Suprapubic skin (tissue), 4 donors: ENCODE measurements at regions not wholly inside any gene's neighbourhood (a gene's known extent, or its start where the extent isn't known, plus 50 kb on each side); places are given as distances from the start of the nearest gene placed in this dataset.

Experiments
- DNase-seq, 2 donors: peaks; one replicate each; pipeline ENCODE4 v3.0.0-alpha.2; 2019; ENCODE audit warnings: low spot score in 2 of 2
- H3K27ac ChIP-seq: fragments of 200-600 bp; sonication (generic); one replicate; pipeline ENCODE4 v1.5.1; 2019
- H3K27me3 ChIP-seq: fragments of 200-600 bp; sonication (generic); one replicate; pipeline ENCODE4 v1.5.1; 2019
- H3K36me3 ChIP-seq: fragments of 200-600 bp; sonication (generic); one replicate; pipeline ENCODE4 v1.5.1; 2019
- H3K4me1 ChIP-seq: fragments of 200-600 bp; sonication (generic); one replicate; pipeline ENCODE4 v1.5.1; 2019
- H3K4me3 ChIP-seq: fragments of 200-600 bp; sonication (generic); one replicate; pipeline ENCODE4 v1.5.1; 2019; ENCODE audit warnings: mild to moderate bottlenecking
- H3K9me3 ChIP-seq: fragments of 200-600 bp; sonication (generic); one replicate; pipeline ENCODE4 v1.5.1; 2019
- CTCF ChIP-seq, 2 donors: fragments of 200-600 bp in 1 of 2; fragments of 450-650 bp in 1 of 2; sonication (generic) in 1 of 2; IDR thresholded peaks; one replicate each; pipeline ENCODE4 v1.5.1; 2016 to 2019; ENCODE audit warnings: antibody characterized with exemption in 2 of 2, mild to moderate bottlenecking in 1 of 2, moderate library complexity in 1 of 2
- EP300 ChIP-seq: sonication (generic); formaldehyde crosslinking; IDR thresholded peaks from one replicate; pipeline ENCODE4 v1.6.1; 2017; ENCODE audit warnings: antibody characterized with exemption
- POLR2A ChIP-seq, 2 donors: fragments of 450-650 bp; IDR thresholded peaks; one replicate each; pipeline ENCODE4 v1.6.1; 2017; ENCODE audit warnings: antibody characterized with exemption in 2 of 2, mild to moderate bottlenecking in 2 of 2, moderate library complexity in 2 of 2
- POLR2AphosphoS5 ChIP-seq, 3 donors: sonication (generic); formaldehyde crosslinking; IDR thresholded peaks; one replicate each; pipeline ENCODE4 v1.6.1; 2017; ENCODE audit warnings: antibody characterized with exemption in 3 of 3
- WGBS: methylation state at CpG from one replicate; pipeline ENCODE4 v1.1.5; 2018; 5-methylcytosine and 5-hydroxymethylcytosine counted together

DNA sequence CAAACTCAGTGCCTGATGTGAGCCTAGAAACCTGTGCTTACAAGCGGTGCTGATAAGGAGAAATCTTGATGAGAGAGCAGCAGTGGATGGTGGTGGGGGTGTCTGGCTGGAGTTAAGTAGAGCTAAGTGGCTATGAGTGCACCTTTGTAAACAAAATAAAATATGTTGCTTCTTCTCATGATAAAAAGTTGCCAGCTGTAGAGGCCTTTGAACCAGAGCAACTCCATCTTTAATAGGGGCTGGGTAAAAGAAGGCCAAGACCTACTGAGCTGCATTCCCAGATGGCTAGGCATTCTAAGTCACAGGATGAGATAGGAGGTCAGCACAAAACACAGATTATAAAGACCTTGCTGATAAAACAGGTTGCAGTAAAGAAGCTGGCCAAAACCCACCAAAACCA is 107.6 kb upstream of the FAM3C start:
- Histone ChIP-seq H3K4me3 (no peak overlapping the region), H3K4me1 (no peaks in the 10 kb centered on the region), H3K27me3 (no peaks in the 10 kb centered on the region), H3K36me3 (no peaks in the 10 kb centered on the region), H3K9me3 (peaks cover 11% of the 10 kb centered on the region), H3K27ac (no peak overlapping the region)
- no peak for DNase-seq
- TF ChIP-seq CTCF (IDR thresholded peaks at IDR 0.05) (no peak), EP300 (no peak), POLR2A (IDR thresholded peaks at IDR 0.05) (no peak), POLR2AphosphoS5 (IDR thresholded peaks at IDR 0.05) (no peak)
- WGBS, result 90% methylated on average over 1 of the region's 1 CpG

GRCh38 chr7:121503039-121503438 is 106.9 kb upstream of the FAM3C start:
- Histone ChIP-seq H3K4me3 (no peak overlapping the region), H3K27ac (no peak overlapping the region), H3K36me3 (no peaks in the 10 kb centered on the region), H3K9me3 (peaks cover 11% of the 10 kb centered on the region), H3K27me3 (no peaks in the 10 kb centered on the region), H3K4me1 (no peaks in the 10 kb centered on the region)
- DNase-seq, result no peak
- TF ChIP-seq CTCF (IDR thresholded peaks at IDR 0.05), result no peak
- TF ChIP-seq EP300, result no peak
- no peak for TF ChIP-seq POLR2A (IDR thresholded peaks at IDR 0.05)
- no peak for TF ChIP-seq POLR2AphosphoS5 (IDR thresholded peaks at IDR 0.05)
- 73% methylated on average over 4 of the region's 4 CpGs for WGBS

DNA sequence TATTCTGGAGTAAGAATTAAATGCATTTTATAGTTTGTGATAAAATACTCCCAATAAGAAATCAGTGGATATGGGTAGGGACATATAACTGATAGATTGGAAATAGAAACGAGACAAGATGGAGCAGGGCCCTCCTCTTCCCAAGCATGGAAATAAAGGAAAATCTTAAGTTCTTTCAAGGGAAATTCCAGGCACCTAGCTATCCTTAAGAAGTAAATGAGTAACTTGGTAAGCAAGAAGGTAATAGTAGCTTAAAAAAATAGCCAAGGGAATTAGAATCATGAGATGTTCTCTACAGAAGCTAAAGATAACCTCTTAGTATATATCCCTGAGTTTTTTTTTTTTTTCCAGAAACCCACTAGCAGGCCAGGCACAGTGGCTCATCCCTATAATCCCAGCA is 105.5 kb upstream of the FAM3C start:
- TF ChIP-seq POLR2AphosphoS5 (IDR thresholded peaks at IDR 0.05), result no peak
- TF ChIP-seq POLR2A (IDR thresholded peaks at IDR 0.05), result no peak
- no peak for TF ChIP-seq CTCF (IDR thresholded peaks at IDR 0.05)
- TF ChIP-seq EP300, result no peak
- WGBS, result 87% methylated on average over 1 of the region's 1 CpG
- Histone ChIP-seq H3K9me3 (peaks cover 11% of the 10 kb centered on the region), H3K27me3 (no peaks in the 10 kb centered on the region), H3K27ac (no peak overlapping the region), H3K36me3 (no peaks in the 10 kb centered on the region), H3K4me1 (no peaks in the 10 kb centered on the region), H3K4me3 (no peak overlapping the region)
- DNase-seq, result no peak

- no peaks in the 10 kb centered on the region for H3K4me1 ChIP-seq
- WGBS, result 74% methylated on average over 2 of the region's 2 CpGs
- peaks cover 4% of the 10 kb centered on the region for H3K9me3 ChIP-seq
- no peaks in the 10 kb centered on the region for H3K36me3 ChIP-seq
- no peaks in the 10 kb centered on the region for H3K27me3 ChIP-seq
- no peak overlapping the region for H3K27ac ChIP-seq
- no peak overlapping the region for H3K4me3 ChIP-seq
- TF ChIP-seq POLR2A (IDR thresholded peaks at IDR 0.05) (no peak), POLR2AphosphoS5 (IDR thresholded peaks at IDR 0.05) (no peak), CTCF (IDR thresholded peaks at IDR 0.05) (no peak), EP300 (no peak)
- no peak for DNase-seq
Observed at GRCh38 chr7:121500360-121501058, 104.4 kb upstream of the FAM3C start.

DNA sequence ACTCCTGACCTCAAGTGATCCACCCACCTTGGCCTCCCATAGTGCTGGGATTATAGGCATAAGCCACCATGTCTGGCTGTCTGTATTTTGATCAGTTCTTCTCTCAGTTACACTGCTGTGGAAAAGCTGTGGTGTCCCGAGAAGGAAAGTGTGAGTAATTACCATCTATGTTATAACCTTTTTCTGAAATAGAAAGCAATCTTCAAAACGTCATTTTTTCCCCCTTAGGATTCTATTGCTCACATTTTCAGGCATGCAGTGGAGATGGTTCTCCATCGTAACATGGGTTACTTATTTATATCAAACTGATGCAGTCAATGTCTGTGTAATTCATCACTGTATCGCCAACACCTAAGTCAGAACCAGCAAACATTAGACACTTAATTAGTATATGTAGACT is 103.5 kb upstream of the FAM3C start:
- Histone ChIP-seq H3K4me1 (no peaks in the 10 kb centered on the region), H3K36me3 (no peaks in the 10 kb centered on the region), H3K9me3 (no peaks in the 10 kb centered on the region), H3K4me3 (no peak overlapping the region), H3K27ac (no peak overlapping the region), H3K27me3 (no peaks in the 10 kb centered on the region)
- WGBS, result 77% methylated on average over 4 of the region's 4 CpGs
- DNase-seq, result no peak
- TF ChIP-seq POLR2AphosphoS5 (IDR thresholded peaks at IDR 0.05) (no peak), EP300 (no peak), CTCF (IDR thresholded peaks at IDR 0.05) (no peak), POLR2A (IDR thresholded peaks at IDR 0.05) (no peak)
